HEK293 (cell line): ENCODE measurements at regions not wholly inside any gene's neighbourhood (a gene's known extent, or its start where the extent isn't known, plus 50 kb on each side); places are given as distances from the start of the nearest gene placed in this dataset.

Experiments
- CTCF ChIA-PET: fragments of 350-600 bp; formaldehyde crosslinking; extraction: SDS; loops from one replicate; lab custom pipeline; 2021; ENCODE audit warnings: antibody characterized with exemption; lab: Yijun Ruan, JAX
- POLR2A ChIA-PET: fragments of 300-600 bp; formaldehyde crosslinking; extraction: SDS; loops from one replicate; lab custom pipeline; 2020; ENCODE audit warnings: antibody characterized with exemption, inconsistent platforms; lab: Yijun Ruan, JAX
- H3K27ac ChIP-seq: fragments of 200-500 bp; sonication (Bioruptor generic); 2 replicates; pipeline ENCODE4 v1.5.1; 2014; ENCODE audit warnings: low read depth, low read length, control low read depth, inconsistent platforms; ENCODE audit errors: extremely low read depth
- H3K36me3 ChIP-seq, 2 experiments: fragments of 200-500 bp in 1 of 2; sonication (Bioruptor generic) in 1 of 2; 1 replicate in 1 of 2; 2 replicates in 1 of 2; pipeline ENCODE4 v1.5.1; 2014 to 2017; ENCODE audit warnings: inconsistent platforms in 2 of 2, low read length in 2 of 2; ENCODE audit not compliant: control insufficient read depth in 2 of 2, insufficient read depth in 1 of 2
- H3K4me1 ChIP-seq: fragments of 200-500 bp; sonication (Bioruptor generic); 2 replicates; pipeline ENCODE4 v1.5.1; 2014; ENCODE audit warnings: mild to moderate bottlenecking, low read length, inconsistent platforms; ENCODE audit not compliant: control insufficient read depth, insufficient read depth
- H3K4me3 ChIP-seq: 2 replicates; pipeline ENCODE4 v1.5.1; 2011; ENCODE audit warnings: low read depth, mild to moderate bottlenecking, control low read depth, low read length, moderate library complexity
- H3K9me3 ChIP-seq: fragments of 200-500 bp; sonication (Bioruptor generic); 2 replicates; pipeline ENCODE4 v1.5.1; 2014; ENCODE audit warnings: low read depth, low read length, inconsistent platforms; ENCODE audit not compliant: control insufficient read depth, insufficient read depth
- KLF1 ChIP-seq: fragments of 450-650 bp; formaldehyde crosslinking; IDR thresholded peaks from 2 replicates; pipeline ENCODE4 v1.5.1; 2016; ENCODE audit warnings: missing biosample characterization, missing genetic modification characterization
- KLF7 ChIP-seq: fragments of 450-650 bp; formaldehyde crosslinking; IDR thresholded peaks from 2 replicates; pipeline ENCODE4 v1.5.1; 2016; ENCODE audit warnings: missing biosample characterization, missing genetic modification characterization, borderline replicate concordance
- REST ChIP-seq: fragments of 450-650 bp; formaldehyde crosslinking; IDR thresholded peaks from 2 replicates; pipeline ENCODE4 v1.5.1; 2016; ENCODE audit warnings: missing biosample characterization, missing genetic modification characterization
- SALL2 ChIP-seq: fragments of 450-650 bp; formaldehyde crosslinking; IDR thresholded peaks from 2 replicates; pipeline ENCODE4 v1.5.0; 2017; ENCODE audit warnings: missing biosample characterization, mild to moderate bottlenecking, missing genetic modification characterization, borderline replicate concordance
- SCRT1 ChIP-seq: fragments of 450-650 bp; formaldehyde crosslinking; IDR thresholded peaks from 2 replicates; pipeline ENCODE4 v1.5.1; 2016; ENCODE audit warnings: missing biosample characterization, missing genetic modification characterization, borderline replicate concordance
- SP2 ChIP-seq: fragments of 450-650 bp; formaldehyde crosslinking; IDR thresholded peaks from 2 replicates; pipeline ENCODE4 v1.5.1; 2016; ENCODE audit warnings: missing biosample characterization, missing genetic modification characterization
- ZNF239 ChIP-seq: fragments of 450-650 bp; formaldehyde crosslinking; IDR thresholded peaks from 2 replicates; pipeline ENCODE4 v1.5.1; 2016; ENCODE audit warnings: missing biosample characterization, missing genetic modification characterization
- ZNF548 ChIP-seq: fragments of 450-650 bp; formaldehyde crosslinking; IDR thresholded peaks from 2 replicates; pipeline ENCODE4 v1.5.1; 2016; ENCODE audit warnings: missing biosample characterization, missing genetic modification characterization
- ZNF560 ChIP-seq: fragments of 450-650 bp; formaldehyde crosslinking; IDR thresholded peaks from 2 replicates; pipeline ENCODE4 v1.5.1; 2017; ENCODE audit warnings: missing biosample characterization, missing genetic modification characterization, borderline replicate concordance
- ZNF561 ChIP-seq: fragments of 450-650 bp; IDR thresholded peaks from 2 replicates; pipeline ENCODE4 v1.5.1; 2018; ENCODE audit warnings: missing biosample characterization, missing genetic modification characterization, borderline replicate concordance
- ZNF624 ChIP-seq: fragments of 450-650 bp; formaldehyde crosslinking; IDR thresholded peaks from 2 replicates; pipeline ENCODE4 v1.5.1; 2017; ENCODE audit warnings: missing biosample characterization, missing genetic modification characterization
- ZNF629 ChIP-seq: fragments of 450-650 bp; formaldehyde crosslinking; IDR thresholded peaks from 2 replicates; pipeline ENCODE4 v1.5.1; 2017; ENCODE audit warnings: missing biosample characterization, missing genetic modification characterization
- ZNF664 ChIP-seq: fragments of 450-650 bp; formaldehyde crosslinking; IDR thresholded peaks from 2 replicates; pipeline ENCODE4 v1.5.1; 2016; ENCODE audit warnings: missing biosample characterization, missing genetic modification characterization
- ZNF776 ChIP-seq: fragments of 450-650 bp; formaldehyde crosslinking; IDR thresholded peaks from 2 replicates; pipeline ENCODE4 v1.5.0; 2017; ENCODE audit warnings: missing biosample characterization, missing genetic modification characterization, borderline replicate concordance
- ZNF777 ChIP-seq: fragments of 450-650 bp; formaldehyde crosslinking; IDR thresholded peaks from 2 replicates; pipeline ENCODE4 v1.5.1; 2017; ENCODE audit warnings: missing biosample characterization, missing genetic modification characterization, borderline replicate concordance
- ZNF791 ChIP-seq: fragments of 450-650 bp; formaldehyde crosslinking; IDR thresholded peaks from 2 replicates; pipeline ENCODE4 v1.5.1; 2016; ENCODE audit warnings: missing biosample characterization, missing genetic modification characterization
- ZSCAN30 ChIP-seq: fragments of 450-650 bp; IDR thresholded peaks from 2 replicates; pipeline ENCODE4 v1.5.1; 2018; ENCODE audit warnings: missing biosample characterization, mild to moderate bottlenecking, missing genetic modification characterization, moderate library complexity
- TF ChIP-seq, protein P1 (sequence below): fragments of 450-650 bp; formaldehyde crosslinking; IDR thresholded peaks from 2 replicates; pipeline ENCODE4 v1.5.1; 2016; ENCODE audit warnings: missing biosample characterization, missing genetic modification characterization, low read depth
- TF ChIP-seq, protein P2 (sequence below): fragments of 450-650 bp; formaldehyde crosslinking; IDR thresholded peaks from 2 replicates; pipeline ENCODE4 v1.5.1; 2016; ENCODE audit warnings: missing biosample characterization, missing genetic modification characterization
- TF ChIP-seq, protein P3 (sequence below): fragments of 450-650 bp; formaldehyde crosslinking; IDR thresholded peaks from 2 replicates; pipeline ENCODE4 v1.5.1; 2016; ENCODE audit warnings: missing biosample characterization, missing genetic modification characterization

- POLR2A ChIA-PET = no interaction called here
- CTCF ChIA-PET = interaction anchor here (0.7 kb wide), 2 partner anchors 52 to 395 kb away, joined by 4 read pairs; no protein-coding TSS in a partner anchor
- no peak overlapping the region for H3K27ac ChIP-seq
- H3K4me1 ChIP-seq = no peaks in the 10 kb centered on the region
- H3K9me3 ChIP-seq = no peaks in the 10 kb centered on the region
- H3K36me3 ChIP-seq = no peaks in the 10 kb centered on the region
- H3K4me3 ChIP-seq = no peak overlapping the region
- no peak for TF ChIP-seq ZNF777 (tag by site-specific recombination)
- no peak for TF ChIP-seq SALL2 (tag by site-specific recombination)
- TF ChIP-seq ZSCAN30 (tag by site-specific recombination) = no peak
- no peak for TF ChIP-seq SCRT1 (tag by site-specific recombination)
- TF ChIP-seq ZNF561 (tag by site-specific recombination) = no peak
- no peak for TF ChIP-seq ZNF624 (tag by site-specific recombination)
- TF ChIP-seq, protein P1, sequence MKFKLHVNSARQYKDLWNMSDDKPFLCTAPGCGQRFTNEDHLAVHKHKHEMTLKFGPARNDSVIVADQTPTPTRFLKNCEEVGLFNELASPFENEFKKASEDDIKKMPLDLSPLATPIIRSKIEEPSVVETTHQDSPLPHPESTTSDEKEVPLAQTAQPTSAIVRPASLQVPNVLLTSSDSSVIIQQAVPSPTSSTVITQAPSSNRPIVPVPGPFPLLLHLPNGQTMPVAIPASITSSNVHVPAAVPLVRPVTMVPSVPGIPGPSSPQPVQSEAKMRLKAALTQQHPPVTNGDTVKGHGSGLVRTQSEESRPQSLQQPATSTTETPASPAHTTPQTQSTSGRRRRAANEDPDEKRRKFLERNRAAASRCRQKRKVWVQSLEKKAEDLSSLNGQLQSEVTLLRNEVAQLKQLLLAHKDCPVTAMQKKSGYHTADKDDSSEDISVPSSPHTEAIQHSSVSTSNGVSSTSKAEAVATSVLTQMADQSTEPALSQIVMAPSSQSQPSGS (tag by site-specific recombination) = no peak
- TF ChIP-seq, protein P2, sequence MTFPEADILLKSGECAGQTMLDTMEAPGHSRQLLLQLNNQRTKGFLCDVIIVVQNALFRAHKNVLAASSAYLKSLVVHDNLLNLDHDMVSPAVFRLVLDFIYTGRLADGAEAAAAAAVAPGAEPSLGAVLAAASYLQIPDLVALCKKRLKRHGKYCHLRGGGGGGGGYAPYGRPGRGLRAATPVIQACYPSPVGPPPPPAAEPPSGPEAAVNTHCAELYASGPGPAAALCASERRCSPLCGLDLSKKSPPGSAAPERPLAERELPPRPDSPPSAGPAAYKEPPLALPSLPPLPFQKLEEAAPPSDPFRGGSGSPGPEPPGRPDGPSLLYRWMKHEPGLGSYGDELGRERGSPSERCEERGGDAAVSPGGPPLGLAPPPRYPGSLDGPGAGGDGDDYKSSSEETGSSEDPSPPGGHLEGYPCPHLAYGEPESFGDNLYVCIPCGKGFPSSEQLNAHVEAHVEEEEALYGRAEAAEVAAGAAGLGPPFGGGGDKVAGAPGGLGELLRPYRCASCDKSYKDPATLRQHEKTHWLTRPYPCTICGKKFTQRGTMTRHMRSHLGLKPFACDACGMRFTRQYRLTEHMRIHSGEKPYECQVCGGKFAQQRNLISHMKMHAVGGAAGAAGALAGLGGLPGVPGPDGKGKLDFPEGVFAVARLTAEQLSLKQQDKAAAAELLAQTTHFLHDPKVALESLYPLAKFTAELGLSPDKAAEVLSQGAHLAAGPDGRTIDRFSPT (tag by site-specific recombination) = no peak
- no peak for TF ChIP-seq KLF1 (tag by site-specific recombination)
- TF ChIP-seq ZNF664 (tag by site-specific recombination) = no peak
- no peak for TF ChIP-seq ZNF776 (tag by site-specific recombination)
- no peak for TF ChIP-seq ZNF629
- no peak for TF ChIP-seq ZNF548 (tag by site-specific recombination)
- no peak for TF ChIP-seq SP2 (tag by site-specific recombination)
- no peak for TF ChIP-seq ZNF239 (tag by site-specific recombination)
- no peak for TF ChIP-seq ZNF791 (tag by site-specific recombination)
- TF ChIP-seq, protein P3, sequence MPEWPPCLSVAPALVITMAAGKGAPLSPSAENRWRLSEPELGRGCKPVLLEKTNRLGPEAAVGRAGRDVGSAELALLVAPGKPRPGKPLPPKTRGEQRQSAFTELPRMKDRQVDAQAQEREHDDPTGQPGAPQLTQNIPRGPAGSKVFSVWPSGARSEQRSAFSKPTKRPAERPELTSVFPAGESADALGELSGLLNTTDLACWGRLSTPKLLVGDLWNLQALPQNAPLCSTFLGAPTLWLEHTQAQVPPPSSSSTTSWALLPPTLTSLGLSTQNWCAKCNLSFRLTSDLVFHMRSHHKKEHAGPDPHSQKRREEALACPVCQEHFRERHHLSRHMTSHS (tag by site-specific recombination) = no peak
- no peak for TF ChIP-seq KLF7 (tag by site-specific recombination)
- TF ChIP-seq ZNF560 = no peak
- TF ChIP-seq REST (tag by site-specific recombination) = no peak
These were observed 372.2 kb downstream of the INSIG2 start for GRCh38 chr2:118460425-118460824.
